Epithelial cell of prostate (primary cell): ENCODE measurements at regions not wholly inside any gene's neighbourhood (a gene's known extent, or its start where the extent isn't known, plus 50 kb on each side); places are given as distances from the start of the nearest gene placed in this dataset.

ENCODE experiments used
- DNase-seq: peaks from one replicate; pipeline ENCODE4 v3.0.0-alpha.2; 2011; ENCODE audit warnings: low read depth, low spot score
- H3K27ac ChIP-seq: fragments of 450-650 bp; 2 replicates; pipeline ENCODE4 v1.5.1; 2017; ENCODE audit warnings: mild to moderate bottlenecking

DNA sequence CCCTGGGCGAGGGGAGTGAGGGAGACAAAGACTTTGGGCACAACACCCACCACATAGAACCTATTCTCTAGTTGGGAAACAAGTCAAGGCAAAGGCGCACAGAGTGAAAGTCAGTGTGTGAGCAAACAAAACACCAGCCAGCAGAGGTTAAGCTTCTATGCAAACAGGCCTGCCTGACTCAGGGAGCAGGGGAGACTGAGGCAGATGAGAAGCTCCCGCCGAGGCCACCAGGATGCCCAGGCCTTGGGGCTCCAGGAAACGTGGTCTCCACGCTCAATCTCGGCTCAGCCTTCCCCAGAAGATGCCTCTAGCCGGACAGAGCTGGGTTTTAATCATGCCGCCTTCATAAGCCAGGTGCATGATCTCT lies 74.1 kb upstream of the KCNMA1 start:
- H3K27ac ChIP-seq, result no peak overlapping the region
- DNase-seq, result no peak

- DNase-seq, result no peak
Observed at GRCh38 chr10:77710759-77711682, 73.4 kb upstream of the KCNMA1 start.

DNA sequence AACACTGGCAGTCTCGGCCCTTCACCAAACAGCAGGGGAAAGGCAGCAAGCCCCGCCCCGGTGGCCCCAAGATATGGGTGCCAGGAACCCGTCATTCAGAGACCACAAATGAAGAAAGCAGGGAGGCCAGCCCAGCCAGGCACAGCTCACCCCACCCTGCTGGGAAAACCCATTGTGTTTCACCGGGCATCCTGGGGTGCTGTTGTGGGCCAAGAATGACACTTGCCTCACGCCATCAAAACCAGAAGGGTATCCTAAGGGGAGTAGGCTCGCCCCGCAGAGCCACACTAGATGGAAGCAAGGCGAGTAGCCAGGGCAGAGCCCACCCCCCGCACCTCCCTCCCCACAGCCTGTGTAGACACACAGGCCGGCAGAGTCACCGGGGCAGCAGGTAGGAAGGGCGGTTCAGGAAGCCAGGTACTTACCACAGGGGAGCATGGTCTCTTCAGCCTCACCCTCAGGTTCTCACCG lies 72.5 kb upstream of the KCNMA1 start:
- no peak for DNase-seq
- no peak overlapping the region for H3K27ac ChIP-seq

More at GRCh38 chr10:77710759-77711682, 73.4 kb upstream of the KCNMA1 start:
- no peak overlapping the region for H3K27ac ChIP-seq

- no peak overlapping the region for H3K27ac ChIP-seq
- DNase-seq, result no peak
Observed at GRCh38 chr10:77707570-77707969, 70.0 kb upstream of the KCNMA1 start.

GRCh38 chr10:77702166-77702565 lies 64.6 kb upstream of the KCNMA1 start:
- peak; percentile 61 for DNase-seq

DNA sequence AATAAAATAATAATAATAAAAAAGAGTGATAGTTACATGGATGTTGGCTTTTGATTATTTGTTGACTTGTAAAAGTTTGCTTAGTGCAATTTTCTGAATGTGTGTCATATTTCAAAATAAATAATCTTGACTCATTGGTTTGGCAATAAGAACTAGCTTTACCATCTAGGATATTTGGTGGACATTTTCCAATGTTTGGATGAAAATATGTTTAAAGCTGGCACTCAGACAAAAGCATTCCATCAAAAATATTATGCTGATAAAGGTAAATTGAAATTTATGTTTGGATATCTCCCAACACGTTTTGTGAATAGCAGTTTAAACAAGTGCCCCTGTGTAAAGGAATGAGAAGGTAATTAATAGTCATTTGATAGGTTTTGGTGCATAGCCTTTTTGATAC lies 62.5 kb upstream of the KCNMA1 start:
- DNase-seq, result no peak
- H3K27ac ChIP-seq, result no peak overlapping the region

More at GRCh38 chr10:77702166-77702565, 64.6 kb upstream of the KCNMA1 start:
- no peak overlapping the region for H3K27ac ChIP-seq

GRCh38 chr10:77699080-77699645 lies 61.6 kb upstream of the KCNMA1 start:
- DNase-seq, result no peak
- H3K27ac ChIP-seq, result no peak overlapping the region

DNA sequence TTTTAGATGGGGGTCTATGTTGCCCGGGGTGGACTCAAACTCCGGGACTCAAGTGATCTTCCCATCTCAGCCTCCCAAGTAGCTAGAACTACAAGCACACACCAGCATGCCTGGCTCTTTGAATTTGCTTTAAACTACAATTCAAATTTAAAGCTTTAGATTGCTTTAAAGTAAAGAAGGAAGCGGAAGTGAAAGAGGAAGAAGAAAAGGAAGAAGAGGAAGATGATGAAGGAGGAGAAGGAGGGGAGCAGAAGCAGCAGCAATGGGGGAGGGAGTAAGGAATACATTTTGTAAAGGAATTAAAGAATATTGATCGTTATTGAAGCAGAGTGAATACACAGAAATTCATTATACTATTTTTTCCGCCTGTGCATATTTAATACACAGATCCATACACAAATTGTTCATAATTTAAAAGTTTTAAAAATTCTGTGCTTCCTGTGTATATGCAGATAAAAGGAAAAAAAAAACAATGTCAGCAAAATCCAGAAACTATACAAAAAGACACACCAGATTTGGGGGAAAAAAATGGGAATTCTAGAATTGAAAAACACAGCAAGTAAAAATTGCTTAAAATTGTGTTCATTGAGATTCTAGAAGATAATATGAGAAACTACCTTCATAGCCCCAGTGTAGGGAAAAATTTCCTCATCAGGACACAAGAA lies 60.8 kb upstream of the KCNMA1 start:
- no peak overlapping the region for H3K27ac ChIP-seq

DNA sequence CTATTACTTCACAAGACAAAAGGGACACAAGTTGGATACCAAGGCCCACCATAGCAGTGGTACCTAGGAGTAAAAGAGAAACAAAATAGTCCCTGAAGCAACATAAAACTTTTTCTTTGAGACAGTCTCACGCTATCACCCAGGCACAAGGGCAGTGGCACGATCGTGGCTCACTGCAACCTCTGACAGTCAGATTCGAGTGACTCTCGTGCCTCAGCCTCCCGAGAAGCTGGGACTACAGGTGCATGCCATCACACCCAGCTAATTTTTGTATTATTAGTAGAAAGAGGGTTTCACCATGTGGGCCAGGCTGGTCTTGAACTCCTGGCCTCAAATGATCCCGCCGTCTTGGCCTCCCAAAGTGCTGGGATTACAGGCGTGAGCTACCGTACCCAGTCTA lies 59.0 kb upstream of the KCNMA1 start:
- DNase-seq, result no peak
- no peak overlapping the region for H3K27ac ChIP-seq

More for the DNA sequence above, 60.8 kb upstream of the KCNMA1 start:
- no peak for DNase-seq

- H3K27ac ChIP-seq, result no peak overlapping the region
- DNase-seq, result no peak
Observed at GRCh38 chr10:77695186-77695585, 57.6 kb upstream of the KCNMA1 start.

DNA sequence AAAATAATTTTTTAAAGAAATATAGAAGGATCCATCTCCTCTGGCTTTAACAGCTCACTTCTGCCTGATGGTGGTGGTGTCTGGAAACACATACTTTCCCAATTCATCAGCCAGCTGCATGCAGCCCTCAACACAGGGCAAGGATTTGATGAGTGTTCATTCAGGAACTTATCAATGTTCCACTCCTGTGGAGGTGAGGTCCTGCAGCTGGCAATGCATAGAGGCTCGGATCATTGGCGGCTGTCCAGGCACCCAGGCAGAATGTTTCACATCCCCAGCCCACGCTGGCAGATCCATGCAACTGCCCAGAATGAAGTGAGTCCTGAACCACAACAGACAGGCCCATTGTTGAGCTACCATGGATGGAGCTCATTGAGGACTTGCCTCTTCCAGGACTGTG lies 55.2 kb upstream of the KCNMA1 start:
- DNase-seq, result peak; percentile 31
- no peak overlapping the region for H3K27ac ChIP-seq

GRCh38 chr10:77689339-77689738 lies 51.7 kb upstream of the KCNMA1 start:
- no peak for DNase-seq
- no peak overlapping the region for H3K27ac ChIP-seq

DNA sequence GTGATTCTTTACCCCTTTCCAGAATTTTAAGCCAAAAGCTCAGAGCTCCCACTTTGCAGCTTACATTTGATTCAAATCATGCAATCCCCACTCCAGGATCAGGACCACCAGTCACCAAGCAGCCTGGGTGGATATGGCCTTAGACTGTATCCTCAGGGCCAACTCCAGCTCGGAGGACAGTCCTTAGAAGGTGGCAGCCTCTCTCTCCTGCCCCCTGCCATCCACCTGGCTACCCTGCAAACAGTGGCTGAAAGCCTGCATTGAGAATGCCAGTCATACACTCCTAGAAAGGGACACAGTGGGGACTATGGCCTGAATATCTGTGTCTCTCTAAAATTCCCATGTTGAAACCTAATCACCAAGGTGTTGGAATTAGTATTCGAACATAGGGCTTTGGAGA lies 50.0 kb upstream of the KCNMA1 start:
- H3K27ac ChIP-seq, result no peak overlapping the region
- no peak for DNase-seq
